OCI-LY1 (cell line): ENCODE measurements at regions not wholly inside any gene's neighbourhood (a gene's known extent, or its start where the extent isn't known, plus 50 kb on each side); places are given as distances from the start of the nearest gene placed in this dataset.
A peak's percentile ranks its signal among the peaks of the same experiment; 100 is the strongest.

Source experiments
- H2AFZ ChIP-seq: fragments of 200-600 bp; sonication (generic), shearing (Covaris generic); 2 replicates; pipeline ENCODE4 v1.6.0; 2014; ENCODE audit warnings: antibody characterized with exemption, mild to moderate bottlenecking, low read length
- H3F3A ChIP-seq: fragments of 200-600 bp; sonication (generic), shearing (Covaris generic); 2 replicates; pipeline ENCODE4 v1.6.0; 2014; ENCODE audit warnings: mild to moderate bottlenecking, antibody characterized with exemption, low read length, moderate library complexity; ENCODE audit not compliant: insufficient read depth
- H3K27ac ChIP-seq: fragments of 200-600 bp; sonication (generic); 2 replicates; pipeline ENCODE4 v1.5.1; 2014; ENCODE audit warnings: low read length, mixed run types, mild to moderate bottlenecking, low read depth; ENCODE audit not compliant: poor library complexity, severe bottlenecking
- H3K27me3 ChIP-seq: fragments of 200-600 bp; sonication (generic); 2 replicates; pipeline ENCODE4 v1.6.0; 2014; ENCODE audit warnings: antibody characterized with exemption, mild to moderate bottlenecking, low read length, moderate library complexity; ENCODE audit not compliant: insufficient read depth
- H3K36me3 ChIP-seq: fragments of 200-600 bp; sonication (generic); 2 replicates; pipeline ENCODE4 v1.6.1; 2014; ENCODE audit warnings: mild to moderate bottlenecking, antibody characterized with exemption, low read length, moderate library complexity, mixed read lengths; ENCODE audit not compliant: insufficient read depth
- H3K4me1 ChIP-seq: fragments of 200-600 bp; sonication (generic); 2 replicates; pipeline ENCODE4 v1.5.1; 2014; ENCODE audit warnings: mild to moderate bottlenecking, low read length, moderate library complexity; ENCODE audit not compliant: insufficient read depth, severe bottlenecking
- H3K4me2 ChIP-seq: fragments of 200-600 bp; sonication (generic), shearing (Covaris generic); 2 replicates; pipeline ENCODE4 v1.6.1; 2014; ENCODE audit warnings: low read length
- H3K4me3 ChIP-seq: fragments of 200-600 bp; sonication (generic); 2 replicates; pipeline ENCODE4 v1.5.1; 2014; ENCODE audit warnings: low read length, low read depth, mild to moderate bottlenecking, mixed read lengths; ENCODE audit not compliant: poor library complexity, severe bottlenecking
- H3K79me2 ChIP-seq: fragments of 200-600 bp; shearing (Covaris generic); 2 replicates; pipeline ENCODE4 v1.6.1; 2016; ENCODE audit warnings: mixed run types, low read length, mixed read lengths; ENCODE audit not compliant: insufficient read depth
- H3K9ac ChIP-seq: fragments of 200-600 bp; sonication (generic), shearing (Covaris generic); 2 replicates; pipeline ENCODE4 v1.6.1; 2014; ENCODE audit warnings: mild to moderate bottlenecking, low read length, mixed read lengths
- H3K9me2 ChIP-seq: fragments of 200-600 bp; sonication (generic), shearing (Covaris generic); 2 replicates; pipeline ENCODE4 v1.6.1; 2014; ENCODE audit warnings: low read depth, mild to moderate bottlenecking, low read length, mixed read lengths
- H3K9me3 ChIP-seq: fragments of 200-600 bp; shearing (Covaris generic); 2 replicates; pipeline ENCODE4 v1.6.1; 2014; ENCODE audit warnings: low read length, mixed read lengths
- H4K20me1 ChIP-seq: fragments of 200-600 bp; sonication (generic), shearing (Covaris generic); 2 replicates; pipeline ENCODE4 v1.6.0; 2016; ENCODE audit warnings: mild to moderate bottlenecking, low read length; ENCODE audit not compliant: insufficient read depth
- CTCF ChIP-seq: fragments of 200-600 bp; sonication (generic), shearing (Covaris generic); IDR thresholded peaks from 2 replicates; pipeline ENCODE4 v1.5.1; 2017; ENCODE audit warnings: mild to moderate bottlenecking, antibody characterized with exemption, low read length, moderate library complexity, mixed read lengths
- EZH2 ChIP-seq: fragments of 200-600 bp; sonication (generic), shearing (Covaris generic); IDR thresholded peaks from 2 replicates; pipeline ENCODE4 v1.8.0; 2017; ENCODE audit warnings: borderline replicate concordance, mixed run types, mild to moderate bottlenecking, antibody characterized with exemption, low read length, moderate library complexity, mixed read lengths

GRCh38 chr2:53474914-53475313 lies 292.7 kb upstream of the CHAC2 start:
- no peak for TF ChIP-seq CTCF
- TF ChIP-seq EZH2: no peak
- H3K27ac ChIP-seq: no peak overlapping the region
- no peaks in the 10 kb centered on the region for H3K79me2 ChIP-seq
- H3K9me3 ChIP-seq: no peaks in the 10 kb centered on the region
- no peak overlapping the region for H3K4me2 ChIP-seq
- no peaks in the 10 kb centered on the region for H4K20me1 ChIP-seq
- H2AFZ ChIP-seq: no peak overlapping the region
- H3K9ac ChIP-seq: no peak overlapping the region
- no peak overlapping the region for H3K4me3 ChIP-seq
- no peaks in the 10 kb centered on the region for H3F3A ChIP-seq
- H3K9me2 ChIP-seq: no peaks in the 10 kb centered on the region
- no peaks in the 10 kb centered on the region for H3K36me3 ChIP-seq
- no peaks in the 10 kb centered on the region for H3K27me3 ChIP-seq
- no peaks in the 10 kb centered on the region for H3K4me1 ChIP-seq

- no peak overlapping the region for H3K9ac ChIP-seq
- H3K36me3 ChIP-seq: no peaks in the 10 kb centered on the region
- H3K9me3 ChIP-seq: no peaks in the 10 kb centered on the region
- H3K4me1 ChIP-seq: no peaks in the 10 kb centered on the region
- no peak overlapping the region for H2AFZ ChIP-seq
- no peaks in the 10 kb centered on the region for H3K9me2 ChIP-seq
- H3F3A ChIP-seq: no peaks in the 10 kb centered on the region
- no peak for TF ChIP-seq EZH2
- no peak for TF ChIP-seq CTCF
- H3K79me2 ChIP-seq: no peaks in the 10 kb centered on the region
- no peaks in the 10 kb centered on the region for H3K27me3 ChIP-seq
- H3K4me3 ChIP-seq: no peak overlapping the region
- H3K4me2 ChIP-seq: no peak overlapping the region
- no peaks in the 10 kb centered on the region for H4K20me1 ChIP-seq
- H3K27ac ChIP-seq: no peak overlapping the region
Observed at GRCh38 chr2:53473775-53474311, 293.8 kb upstream of the CHAC2 start.

GRCh38 chr2:53473236-53473635 lies 294.4 kb upstream of the CHAC2 start:
- no peaks in the 10 kb centered on the region for H3K9me3 ChIP-seq
- H4K20me1 ChIP-seq: no peaks in the 10 kb centered on the region
- no peak overlapping the region for H3K4me3 ChIP-seq
- H2AFZ ChIP-seq: no peak overlapping the region
- H3K27ac ChIP-seq: no peak overlapping the region
- H3K4me1 ChIP-seq: no peaks in the 10 kb centered on the region
- no peaks in the 10 kb centered on the region for H3K79me2 ChIP-seq
- no peak overlapping the region for H3K9ac ChIP-seq
- no peak for TF ChIP-seq EZH2
- TF ChIP-seq CTCF: peak; percentile 16; the same call in 1 of the 2 replicates
- no peak overlapping the region for H3K4me2 ChIP-seq
- no peaks in the 10 kb centered on the region for H3F3A ChIP-seq
- no peaks in the 10 kb centered on the region for H3K27me3 ChIP-seq
- no peaks in the 10 kb centered on the region for H3K9me2 ChIP-seq
- H3K36me3 ChIP-seq: no peaks in the 10 kb centered on the region
